SK-N-SH (cell line): ENCODE measurements at regions not wholly inside any gene's neighbourhood (a gene's known extent, or its start where the extent isn't known, plus 50 kb on each side); places are given as distances from the start of the nearest gene placed in this dataset.

Source experiments
- CTCF ChIA-PET: fragments of 300-600, 350-600 bp; formaldehyde crosslinking; extraction: SDS; loops from one replicate; lab custom pipeline; 2021; lab: Yijun Ruan, JAX
- POLR2A ChIA-PET: fragments of 350-600 bp; sonication (Branson Sonifier 250); formaldehyde crosslinking; extraction: SDS; loops from one replicate; lab custom pipeline; 2020; ENCODE audit warnings: antibody characterized with exemption, inconsistent platforms; lab: Yijun Ruan, JAX
- DNase-seq: peaks from one replicate; pipeline ENCODE4 v3.0.0; 2012
- H2AFZ ChIP-seq: fragments of 200-600 bp; sonication (generic); 2 replicates; pipeline ENCODE4 v1.8.1; 2016; ENCODE audit warnings: antibody characterized with exemption, mild to moderate bottlenecking, low read depth
- H3F3A ChIP-seq: fragments of 200-600 bp; sonication (generic); replicated peaks from 2 replicates; pipeline ENCODE3; 2016; ENCODE audit warnings: antibody characterized with exemption, mild to moderate bottlenecking; ENCODE audit not compliant: insufficient read depth
- H3K27ac ChIP-seq, 2 experiments: fragments of 200-500 bp in 1 of 2; fragments of 200-600 bp in 1 of 2; sonication (Bioruptor generic) in 1 of 2; sonication (generic), shearing (Covaris generic) in 1 of 2; 2 replicates each; pipeline versions ENCODE4 v1.5.1 to v1.6.1; 2014 to 2016; ENCODE audit warnings: low read depth in 2 of 2, inconsistent platforms in 1 of 2, low read length in 1 of 2, mild to moderate bottlenecking in 1 of 2, mixed read lengths in 1 of 2
- H3K27me3 ChIP-seq: fragments of 200-600 bp; sonication (generic), shearing (Covaris generic); 2 replicates; pipeline ENCODE4 v1.6.1; 2016; ENCODE audit warnings: mixed run types; ENCODE audit not compliant: insufficient read depth
- H3K36me3 ChIP-seq, 2 experiments: fragments of 200-500 bp in 1 of 2; fragments of 200-600 bp in 1 of 2; sonication (Bioruptor generic) in 1 of 2; sonication (generic) in 1 of 2; replicated peaks in 1 of 2; 2 replicates each; pipeline versions ENCODE3 to v1.5.1; 2014 to 2016; ENCODE audit warnings: low read length in 1 of 2, mild to moderate bottlenecking in 1 of 2; ENCODE audit not compliant: insufficient read depth in 2 of 2, control insufficient read depth in 1 of 2
- H3K4me1 ChIP-seq, 2 experiments: fragments of 200-500 bp in 1 of 2; fragments of 200-600 bp in 1 of 2; sonication (Bioruptor generic) in 1 of 2; sonication (generic), shearing (Covaris generic) in 1 of 2; 2 replicates each; pipeline versions ENCODE4 v1.5.1 to v1.6.1; 2014 to 2016; ENCODE audit warnings: low read depth in 1 of 2, low read length in 1 of 2, mixed run types in 1 of 2; ENCODE audit not compliant: insufficient read depth in 2 of 2, control insufficient read depth in 1 of 2
- H3K4me2 ChIP-seq: fragments of 200-600 bp; sonication (generic), shearing (Covaris generic); 2 replicates; pipeline ENCODE4 v1.6.1; 2017; ENCODE audit warnings: mixed run types
- H3K4me3 ChIP-seq, 2 experiments: fragments of 200-500 bp in 1 of 2; fragments of 200-600 bp in 1 of 2; sonication (Bioruptor generic) in 1 of 2; sonication (generic), shearing (Covaris generic) in 1 of 2; 2 replicates each; pipeline versions ENCODE4 v1.5.1 to v1.8.1; 2014 to 2016; ENCODE audit warnings: low read depth in 2 of 2, inconsistent platforms in 1 of 2, low read length in 1 of 2, mild to moderate bottlenecking in 1 of 2, mixed read lengths in 1 of 2, moderate library complexity in 1 of 2
- H3K79me2 ChIP-seq: fragments of 200-600 bp; sonication (generic); 2 replicates; pipeline ENCODE4 v1.8.1; 2017; ENCODE audit warnings: mild to moderate bottlenecking; ENCODE audit not compliant: insufficient read depth
- H3K9ac ChIP-seq: fragments of 200-600 bp; sonication (generic); 2 replicates; pipeline ENCODE4 v1.6.1; 2017; ENCODE audit warnings: mixed run types
- H3K9me2 ChIP-seq: fragments of 200-600 bp; sonication (generic); 2 replicates; pipeline ENCODE4 v1.6.1; 2017; ENCODE audit warnings: mixed run types
- H3K9me3 ChIP-seq: fragments of 200-600 bp; sonication (generic); 2 replicates; pipeline ENCODE4 v1.6.1; 2017; ENCODE audit warnings: mixed run types, mild to moderate bottlenecking, moderate library complexity
- H4K20me1 ChIP-seq: fragments of 200-600 bp; sonication (generic); 2 replicates; pipeline ENCODE4 v1.6.1; 2017; ENCODE audit warnings: mild to moderate bottlenecking, mixed run types; ENCODE audit not compliant: insufficient read depth
- EP300 ChIP-seq, 2 experiments: IDR thresholded peaks; 2 replicates each; pipeline versions ENCODE4 v1.4.0 to v1.6.1; 2012; ENCODE audit warnings: borderline replicate concordance in 1 of 2, low read depth in 1 of 2, low read length in 1 of 2
- EZH2phosphoT487 ChIP-seq: fragments of 200-600 bp; sonication (generic); IDR thresholded peaks from 2 replicates; pipeline ENCODE4 v1.6.1; 2017; ENCODE audit warnings: low read depth, mixed run types, mild to moderate bottlenecking, antibody characterized with exemption, moderate library complexity, borderline replicate concordance
- FOSL2 ChIP-seq: IDR thresholded peaks from 2 replicates; pipeline ENCODE4 v1.4.0; 2012; ENCODE audit warnings: low read depth, mild to moderate bottlenecking, moderate library complexity, borderline replicate concordance
- FOXM1 ChIP-seq: IDR thresholded peaks from 2 replicates; pipeline ENCODE4 v1.4.0; 2012; ENCODE audit warnings: low read depth, mild to moderate bottlenecking
- GABPA ChIP-seq: IDR thresholded peaks from 2 replicates; pipeline ENCODE4 v1.4.0; 2012; ENCODE audit warnings: low read depth, mild to moderate bottlenecking
- RAD21 ChIP-seq: IDR thresholded peaks from 2 replicates; pipeline ENCODE4 v1.6.1; 2012; ENCODE audit warnings: mild to moderate bottlenecking, low read length
- RFX5 ChIP-seq: IDR thresholded peaks from 2 replicates; pipeline ENCODE4 v1.6.1; 2012; ENCODE audit warnings: mild to moderate bottlenecking, improper control_type of control experiment, low read length
- RXRA ChIP-seq: IDR thresholded peaks from 2 replicates; pipeline ENCODE4 v1.4.0; 2012; ENCODE audit warnings: low read depth, mild to moderate bottlenecking, borderline replicate concordance
- SIN3A ChIP-seq: IDR thresholded peaks from 2 replicates; pipeline ENCODE4 v1.6.1; 2012; ENCODE audit warnings: low read depth, mild to moderate bottlenecking, low read length, moderate library complexity, borderline replicate concordance
- SMC3 ChIP-seq: IDR thresholded peaks from 2 replicates; pipeline ENCODE4 v1.6.1; 2012; ENCODE audit warnings: low read depth, low read length, improper control_type of control experiment
- TCF12 ChIP-seq: IDR thresholded peaks from 2 replicates; pipeline ENCODE4 v1.4.0; 2012
- YY1 ChIP-seq: IDR thresholded peaks from 2 replicates; pipeline ENCODE4 v1.4.0; 2012; ENCODE audit warnings: low read depth, mild to moderate bottlenecking
- WGBS: methylation state at CpG from one replicate; pipeline ENCODE4 v1.1.6; 2017; ENCODE audit warnings: low lambda C conversion rate; 5-methylcytosine and 5-hydroxymethylcytosine counted together
- TF ChIP-seq, protein P1 (sequence below): IDR thresholded peaks from 2 replicates; pipeline ENCODE4 v1.4.0; 2012; ENCODE audit warnings: low read depth, borderline replicate concordance
- TF ChIP-seq, protein P2 (sequence below): fragments of 150-350 bp; IDR thresholded peaks from 2 replicates; pipeline ENCODE4 v1.6.1; 2017; ENCODE audit warnings: antibody characterized with exemption, low read length, low read depth, borderline replicate concordance
- TF ChIP-seq, protein P3 (sequence below): fragments of 150-350 bp; IDR thresholded peaks from 2 replicates; pipeline ENCODE4 v1.6.1; 2016; ENCODE audit warnings: mild to moderate bottlenecking, low read depth, low read length
- TF ChIP-seq, protein P4 (sequence below): IDR thresholded peaks from 2 replicates; pipeline ENCODE4 v1.4.0; 2012; ENCODE audit warnings: low read depth
- TF ChIP-seq, protein P5 (sequence below): fragments of 200-600 bp; sonication (generic); IDR thresholded peaks from 2 replicates; pipeline ENCODE4 v1.6.1; 2017; ENCODE audit warnings: antibody characterized with exemption, mild to moderate bottlenecking, moderate library complexity

DNA sequence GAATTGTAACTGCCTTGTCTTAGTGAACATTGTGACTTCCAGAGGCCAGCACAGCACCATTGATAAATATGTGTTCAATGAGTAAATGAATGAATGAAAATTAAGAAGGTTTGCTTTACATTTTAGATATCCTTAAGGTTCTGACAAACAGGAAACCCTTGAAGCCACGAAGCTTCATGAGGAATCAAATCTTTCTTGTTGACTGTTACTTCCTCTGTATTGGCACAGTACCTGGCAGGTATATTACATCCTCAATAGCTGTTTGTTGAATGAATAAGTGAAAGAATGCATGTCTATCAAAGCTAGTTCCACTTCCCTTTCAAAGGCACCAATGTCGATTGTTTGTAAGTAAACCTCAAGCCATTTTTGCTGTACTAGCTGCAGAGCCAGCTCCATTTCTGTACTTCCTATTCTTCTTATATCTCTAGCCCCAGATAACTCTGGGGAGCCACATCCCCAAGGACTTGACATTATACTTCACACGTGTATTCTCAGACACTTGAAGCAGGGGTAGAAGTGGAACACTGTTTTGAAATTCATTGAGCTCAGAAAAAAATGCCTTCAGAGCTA is 140.3 kb upstream of the RAG2 start:
- H3K4me3 ChIP-seq, result no peak overlapping the region
- H4K20me1 ChIP-seq, result no peaks in the 10 kb centered on the region
- ChIA-PET CTCF (interaction anchor here (0.6 to 5.9 kb wide), 7 partner anchors 8 to 174 kb away, joined by 3 to 48 read pairs (median 6); no protein-coding TSS in a partner anchor), POLR2A (interaction anchor here (1.0 kb wide), 1 partner anchor 25 kb away, joined by 3 read pairs; no protein-coding TSS in a partner anchor)
- no peak for DNase-seq
- H3K9me2 ChIP-seq, result no peaks in the 10 kb centered on the region
- no peaks in the 10 kb centered on the region for H3K36me3 ChIP-seq
- no peaks in the 10 kb centered on the region for H3K79me2 ChIP-seq
- H3K27ac ChIP-seq, result no peak overlapping the region
- 22% methylated on average over 3 of the region's 3 CpGs for WGBS
- no peak overlapping the region for H3K9ac ChIP-seq
- no peaks in the 10 kb centered on the region for H3K4me1 ChIP-seq
- TF ChIP-seq FOSL2 (no peak), YY1 (no peak), RAD21 (no peak), GABPA (no peak), TCF12 (no peak), FOXM1 (no peak), EZH2phosphoT487 (no peak), RXRA (no peak), SMC3 (no peak), EP300 (IDR thresholded peaks at IDR 0.05; ENCODE audit: borderline replicate concordance in 1 of 2, low read depth in 1 of 2, low read length in 1 of 2) (no peak), RFX5 (no peak), SIN3A (no peak)
- TF ChIP-seq, protein P1, sequence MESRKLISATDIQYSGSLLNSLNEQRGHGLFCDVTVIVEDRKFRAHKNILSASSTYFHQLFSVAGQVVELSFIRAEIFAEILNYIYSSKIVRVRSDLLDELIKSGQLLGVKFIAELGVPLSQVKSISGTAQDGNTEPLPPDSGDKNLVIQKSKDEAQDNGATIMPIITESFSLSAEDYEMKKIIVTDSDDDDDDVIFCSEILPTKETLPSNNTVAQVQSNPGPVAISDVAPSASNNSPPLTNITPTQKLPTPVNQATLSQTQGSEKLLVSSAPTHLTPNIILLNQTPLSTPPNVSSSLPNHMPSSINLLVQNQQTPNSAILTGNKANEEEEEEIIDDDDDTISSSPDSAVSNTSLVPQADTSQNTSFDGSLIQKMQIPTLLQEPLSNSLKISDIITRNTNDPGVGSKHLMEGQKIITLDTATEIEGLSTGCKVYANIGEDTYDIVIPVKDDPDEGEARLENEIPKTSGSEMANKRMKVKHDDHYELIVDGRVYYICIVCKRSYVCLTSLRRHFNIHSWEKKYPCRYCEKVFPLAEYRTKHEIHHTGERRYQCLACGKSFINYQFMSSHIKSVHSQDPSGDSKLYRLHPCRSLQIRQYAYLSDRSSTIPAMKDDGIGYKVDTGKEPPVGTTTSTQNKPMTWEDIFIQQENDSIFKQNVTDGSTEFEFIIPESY, result no peak
- TF ChIP-seq, protein P2, sequence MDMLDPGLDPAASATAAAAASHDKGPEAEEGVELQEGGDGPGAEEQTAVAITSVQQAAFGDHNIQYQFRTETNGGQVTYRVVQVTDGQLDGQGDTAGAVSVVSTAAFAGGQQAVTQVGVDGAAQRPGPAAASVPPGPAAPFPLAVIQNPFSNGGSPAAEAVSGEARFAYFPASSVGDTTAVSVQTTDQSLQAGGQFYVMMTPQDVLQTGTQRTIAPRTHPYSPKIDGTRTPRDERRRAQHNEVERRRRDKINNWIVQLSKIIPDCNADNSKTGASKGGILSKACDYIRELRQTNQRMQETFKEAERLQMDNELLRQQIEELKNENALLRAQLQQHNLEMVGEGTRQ, result no peak
- TF ChIP-seq, protein P3, sequence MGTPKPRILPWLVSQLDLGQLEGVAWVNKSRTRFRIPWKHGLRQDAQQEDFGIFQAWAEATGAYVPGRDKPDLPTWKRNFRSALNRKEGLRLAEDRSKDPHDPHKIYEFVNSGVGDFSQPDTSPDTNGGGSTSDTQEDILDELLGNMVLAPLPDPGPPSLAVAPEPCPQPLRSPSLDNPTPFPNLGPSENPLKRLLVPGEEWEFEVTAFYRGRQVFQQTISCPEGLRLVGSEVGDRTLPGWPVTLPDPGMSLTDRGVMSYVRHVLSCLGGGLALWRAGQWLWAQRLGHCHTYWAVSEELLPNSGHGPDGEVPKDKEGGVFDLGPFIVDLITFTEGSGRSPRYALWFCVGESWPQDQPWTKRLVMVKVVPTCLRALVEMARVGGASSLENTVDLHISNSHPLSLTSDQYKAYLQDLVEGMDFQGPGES, result no peak
- TF ChIP-seq, protein P4, sequence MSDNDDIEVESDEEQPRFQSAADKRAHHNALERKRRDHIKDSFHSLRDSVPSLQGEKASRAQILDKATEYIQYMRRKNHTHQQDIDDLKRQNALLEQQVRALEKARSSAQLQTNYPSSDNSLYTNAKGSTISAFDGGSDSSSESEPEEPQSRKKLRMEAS, result no peak
- TF ChIP-seq, protein P5, sequence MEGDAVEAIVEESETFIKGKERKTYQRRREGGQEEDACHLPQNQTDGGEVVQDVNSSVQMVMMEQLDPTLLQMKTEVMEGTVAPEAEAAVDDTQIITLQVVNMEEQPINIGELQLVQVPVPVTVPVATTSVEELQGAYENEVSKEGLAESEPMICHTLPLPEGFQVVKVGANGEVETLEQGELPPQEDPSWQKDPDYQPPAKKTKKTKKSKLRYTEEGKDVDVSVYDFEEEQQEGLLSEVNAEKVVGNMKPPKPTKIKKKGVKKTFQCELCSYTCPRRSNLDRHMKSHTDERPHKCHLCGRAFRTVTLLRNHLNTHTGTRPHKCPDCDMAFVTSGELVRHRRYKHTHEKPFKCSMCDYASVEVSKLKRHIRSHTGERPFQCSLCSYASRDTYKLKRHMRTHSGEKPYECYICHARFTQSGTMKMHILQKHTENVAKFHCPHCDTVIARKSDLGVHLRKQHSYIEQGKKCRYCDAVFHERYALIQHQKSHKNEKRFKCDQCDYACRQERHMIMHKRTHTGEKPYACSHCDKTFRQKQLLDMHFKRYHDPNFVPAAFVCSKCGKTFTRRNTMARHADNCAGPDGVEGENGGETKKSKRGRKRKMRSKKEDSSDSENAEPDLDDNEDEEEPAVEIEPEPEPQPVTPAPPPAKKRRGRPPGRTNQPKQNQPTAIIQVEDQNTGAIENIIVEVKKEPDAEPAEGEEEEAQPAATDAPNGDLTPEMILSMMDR, result no peak
- TF ChIP-seq, all 33 proteins: peak for 0
- Histone ChIP-seq H3K9me3 (no peaks in the 10 kb centered on the region), H2AFZ (no peak overlapping the region), H3K27me3 (no peaks in the 10 kb centered on the region), H3K4me2 (no peak overlapping the region), H3F3A (no peaks in the 10 kb centered on the region)
